DMS153 (cell line): ENCODE measurements at regions not wholly inside any gene's neighbourhood (a gene's known extent, or its start where the extent isn't known, plus 50 kb on each side); places are given as distances from the start of the nearest gene placed in this dataset.
"Not testable (repeated sequence)": the region's sequence is repeated elsewhere in the genome, so short reads cannot be mapped to it uniquely, and the experiment has no call there.

ENCODE experiments used
- DNase-seq: peaks from one replicate; lab custom pipeline; 2025; lab: John Stamatoyannopoulos, UW

GRCh38 chr6:14875481-14876063, 370.3 kb upstream of the JARID2 start:
- DNase-seq: no peak

GRCh38 chr6:14876778-14877613, 368.9 kb upstream of the JARID2 start:
- DNase-seq: peak; percentile 30

GRCh38 chr6:14877758-14878157, 368.1 kb upstream of the JARID2 start:
- no peak for DNase-seq

GRCh38 chr6:14880052-14880451, 365.8 kb upstream of the JARID2 start:
- DNase-seq: no peak

- no peak for DNase-seq
These were observed 365.2 kb upstream of the JARID2 start for GRCh38 chr6:14880677-14881076.

GRCh38 chr6:14881398-14881797, 364.5 kb upstream of the JARID2 start:
- no peak for DNase-seq

GRCh38 chr6:14882394-14883026, 363.4 kb upstream of the JARID2 start:
- no peak for DNase-seq

GRCh38 chr6:14883921-14884320, 361.9 kb upstream of the JARID2 start:
- DNase-seq: no peak

- DNase-seq: no peak
These were observed 360.4 kb upstream of the JARID2 start for GRCh38 chr6:14885498-14885897.

GRCh38 chr6:14887181-14887580, 358.7 kb upstream of the JARID2 start:
- DNase-seq: no peak

GRCh38 chr6:14887986-14888574, 357.8 kb upstream of the JARID2 start:
- no peak for DNase-seq

- DNase-seq: no peak
These were observed 357.3 kb upstream of the JARID2 start for GRCh38 chr6:14888575-14889000.

GRCh38 chr6:14889188-14889587, 356.7 kb upstream of the JARID2 start:
- no peak for DNase-seq

GRCh38 chr6:14889611-14890593, 356.0 kb upstream of the JARID2 start:
- DNase-seq: no peak

- DNase-seq: not testable (repeated sequence)
These were observed 354.0 kb upstream of the JARID2 start for GRCh38 chr6:14891820-14892375.

GRCh38 chr6:14894105-14894504, 351.8 kb upstream of the JARID2 start:
- DNase-seq: no peak

- DNase-seq: no peak
These were observed 349.4 kb upstream of the JARID2 start for GRCh38 chr6:14896475-14896874.

- no peak for DNase-seq
These were observed 348.0 kb upstream of the JARID2 start for GRCh38 chr6:14897831-14898230.

GRCh38 chr6:14899441-14899840, 346.4 kb upstream of the JARID2 start:
- DNase-seq: not testable (repeated sequence)

- DNase-seq: no peak
These were observed 344.9 kb upstream of the JARID2 start for GRCh38 chr6:14900919-14901318.
